T-helper 1 cell (primary cell): ENCODE measurements at regions not wholly inside any gene's neighbourhood (a gene's known extent, or its start where the extent isn't known, plus 50 kb on each side); places are given as distances from the start of the nearest gene placed in this dataset.

ENCODE experiments used
- DNase-seq, 5 donors: peaks; one replicate each; pipeline ENCODE4 v3.0.0-alpha.2; 2012 to 2020

- DNase-seq: peak in 1 of 5 donors; percentile 32
Observed at GRCh38 chr1:55337801-55338447, 122.8 kb upstream of the USP24 start.

- DNase-seq: no peak
Observed at GRCh38 chr1:55334797-55335196, 119.6 kb upstream of the USP24 start.

- DNase-seq: no peak
Observed at GRCh38 chr1:55334160-55334559, 119.0 kb upstream of the USP24 start.

GRCh38 chr1:55333461-55333860 is 118.3 kb upstream of the USP24 start:
- DNase-seq: no peak

GRCh38 chr1:55331351-55331750 is 116.2 kb upstream of the USP24 start:
- DNase-seq: no peak

- no peak for DNase-seq
Observed at GRCh38 chr1:55329808-55330432, 114.8 kb upstream of the USP24 start.

- no peak for DNase-seq
Observed at GRCh38 chr1:55329091-55329490, 113.9 kb upstream of the USP24 start.

- no peak for DNase-seq
Observed at GRCh38 chr1:55326496-55327243, 111.5 kb upstream of the USP24 start.

- DNase-seq: no peak
Observed at GRCh38 chr1:55323760-55324159, 108.6 kb upstream of the USP24 start.

GRCh38 chr1:55322842-55323241 is 107.7 kb upstream of the USP24 start:
- DNase-seq: no peak

GRCh38 chr1:55321942-55322341 is 106.8 kb upstream of the USP24 start:
- DNase-seq: no peak

GRCh38 chr1:55320891-55321290 is 105.7 kb upstream of the USP24 start:
- DNase-seq: no peak

- no peak for DNase-seq
Observed at GRCh38 chr1:55318116-55318817, 103.1 kb upstream of the USP24 start.

GRCh38 chr1:55317673-55318072 is 102.5 kb upstream of the USP24 start:
- DNase-seq: no peak

GRCh38 chr1:55316947-55317662 is 101.9 kb upstream of the USP24 start:
- DNase-seq: no peak

GRCh38 chr1:55316502-55316901 is 101.3 kb upstream of the USP24 start:
- no peak for DNase-seq

GRCh38 chr1:55315552-55315951 is 100.4 kb upstream of the USP24 start:
- no peak for DNase-seq

GRCh38 chr1:55314740-55315139 is 99.6 kb upstream of the USP24 start:
- no peak for DNase-seq

- DNase-seq: no peak
Observed at GRCh38 chr1:55313903-55314302, 98.7 kb upstream of the USP24 start.

- no peak for DNase-seq
Observed at GRCh38 chr1:55311979-55312378, 96.8 kb upstream of the USP24 start.

GRCh38 chr1:55311057-55311641 is 96.0 kb upstream of the USP24 start:
- no peak for DNase-seq

GRCh38 chr1:55310505-55310971 is 95.4 kb upstream of the USP24 start:
- no peak for DNase-seq
